ENCODE measurements at regions not wholly inside any gene's neighbourhood (a gene's known extent, or its start where the extent isn't known, plus 50 kb on each side); places are given as distances from the start of the nearest gene placed in this dataset.

DNA sequence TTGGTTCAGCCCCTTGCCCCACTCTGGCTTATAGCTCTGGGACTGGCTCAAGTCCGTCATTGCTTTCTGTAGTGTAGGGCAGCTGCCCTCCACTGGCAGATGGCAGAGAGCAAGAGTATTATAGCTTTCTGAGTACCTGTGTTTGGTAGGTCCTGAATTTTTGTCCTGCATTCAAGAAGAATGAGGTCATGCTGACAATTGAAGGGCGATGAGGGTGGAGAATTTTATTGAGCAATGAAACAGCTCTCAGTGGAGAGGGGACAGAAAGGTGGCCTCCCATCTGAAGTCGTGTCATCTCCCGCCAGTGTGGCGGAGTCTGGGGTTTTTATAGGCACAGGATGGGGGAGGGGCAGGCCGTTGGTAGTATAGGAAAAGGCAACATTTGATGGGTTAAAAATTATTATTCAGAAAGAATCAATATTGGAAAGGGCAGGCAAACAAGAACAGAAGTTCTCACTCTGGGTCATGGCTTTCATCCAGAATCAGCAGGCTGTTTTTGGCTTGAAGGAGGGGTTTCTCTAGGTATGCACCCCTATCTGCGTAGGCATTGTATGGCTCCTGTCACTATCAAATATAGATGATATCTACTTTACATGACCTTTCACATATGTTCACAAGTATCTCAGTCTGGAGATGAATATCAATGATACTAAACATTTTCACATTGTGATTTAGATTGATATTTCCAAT, 1239.7 kb upstream of the ALCAM start:
- DNase-seq (ENCODE audit: low spot score) = no peak
- no peaks in the 10 kb centered on the region for H3K4me1 Mint-ChIP-seq (ENCODE audit: low read depth)
- H3K9me3 Mint-ChIP-seq (ENCODE audit: low read depth) = peaks cover 19% of the 10 kb centered on the region
- H3K27ac Mint-ChIP-seq (ENCODE audit: unreplicated experiment) = no peak overlapping the region
- TF ChIP-seq, protein P1, sequence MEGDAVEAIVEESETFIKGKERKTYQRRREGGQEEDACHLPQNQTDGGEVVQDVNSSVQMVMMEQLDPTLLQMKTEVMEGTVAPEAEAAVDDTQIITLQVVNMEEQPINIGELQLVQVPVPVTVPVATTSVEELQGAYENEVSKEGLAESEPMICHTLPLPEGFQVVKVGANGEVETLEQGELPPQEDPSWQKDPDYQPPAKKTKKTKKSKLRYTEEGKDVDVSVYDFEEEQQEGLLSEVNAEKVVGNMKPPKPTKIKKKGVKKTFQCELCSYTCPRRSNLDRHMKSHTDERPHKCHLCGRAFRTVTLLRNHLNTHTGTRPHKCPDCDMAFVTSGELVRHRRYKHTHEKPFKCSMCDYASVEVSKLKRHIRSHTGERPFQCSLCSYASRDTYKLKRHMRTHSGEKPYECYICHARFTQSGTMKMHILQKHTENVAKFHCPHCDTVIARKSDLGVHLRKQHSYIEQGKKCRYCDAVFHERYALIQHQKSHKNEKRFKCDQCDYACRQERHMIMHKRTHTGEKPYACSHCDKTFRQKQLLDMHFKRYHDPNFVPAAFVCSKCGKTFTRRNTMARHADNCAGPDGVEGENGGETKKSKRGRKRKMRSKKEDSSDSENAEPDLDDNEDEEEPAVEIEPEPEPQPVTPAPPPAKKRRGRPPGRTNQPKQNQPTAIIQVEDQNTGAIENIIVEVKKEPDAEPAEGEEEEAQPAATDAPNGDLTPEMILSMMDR (IDR thresholded peaks at IDR 0.05) = no peak
- H3K4me3 Mint-ChIP-seq (ENCODE audit: unreplicated experiment) = no peak overlapping the region
- peaks cover 4% of the 10 kb centered on the region for H3K36me3 Mint-ChIP-seq (ENCODE audit: low read depth)
- H3K27me3 Mint-ChIP-seq (ENCODE audit: low read depth) = no peaks in the 10 kb centered on the region

DNA sequence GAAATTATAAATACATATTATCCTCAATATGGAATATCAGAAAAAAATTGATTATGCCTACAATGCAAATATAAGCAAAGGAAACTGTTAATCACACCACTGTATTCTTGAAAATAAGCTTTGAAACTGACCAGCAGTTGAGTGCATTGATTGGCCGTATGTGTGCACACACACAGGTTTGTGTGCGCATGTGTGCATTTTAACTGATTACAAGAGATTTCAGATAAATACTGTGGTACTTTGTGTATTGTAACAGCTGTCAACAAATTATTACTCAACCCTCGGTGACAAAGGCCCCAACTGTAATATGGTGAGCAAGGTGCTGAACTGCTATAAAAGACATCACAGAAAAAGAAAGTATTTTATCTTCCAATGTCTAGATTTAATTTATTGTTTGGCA, 1238.9 kb upstream of the ALCAM start:
- Mint-ChIP-seq H3K27me3 (ENCODE audit: low read depth) (no peaks in the 10 kb centered on the region), H3K27ac (ENCODE audit: unreplicated experiment) (no peak overlapping the region), H3K36me3 (ENCODE audit: low read depth) (peaks cover 4% of the 10 kb centered on the region), H3K4me1 (ENCODE audit: low read depth) (peaks cover 4% of the 10 kb centered on the region), H3K4me3 (ENCODE audit: unreplicated experiment) (no peak overlapping the region), H3K9me3 (ENCODE audit: low read depth) (peaks cover 19% of the 10 kb centered on the region)
- DNase-seq (ENCODE audit: low spot score) = no peak
- TF ChIP-seq, protein P1 (IDR thresholded peaks at IDR 0.05) = no peak

DNA sequence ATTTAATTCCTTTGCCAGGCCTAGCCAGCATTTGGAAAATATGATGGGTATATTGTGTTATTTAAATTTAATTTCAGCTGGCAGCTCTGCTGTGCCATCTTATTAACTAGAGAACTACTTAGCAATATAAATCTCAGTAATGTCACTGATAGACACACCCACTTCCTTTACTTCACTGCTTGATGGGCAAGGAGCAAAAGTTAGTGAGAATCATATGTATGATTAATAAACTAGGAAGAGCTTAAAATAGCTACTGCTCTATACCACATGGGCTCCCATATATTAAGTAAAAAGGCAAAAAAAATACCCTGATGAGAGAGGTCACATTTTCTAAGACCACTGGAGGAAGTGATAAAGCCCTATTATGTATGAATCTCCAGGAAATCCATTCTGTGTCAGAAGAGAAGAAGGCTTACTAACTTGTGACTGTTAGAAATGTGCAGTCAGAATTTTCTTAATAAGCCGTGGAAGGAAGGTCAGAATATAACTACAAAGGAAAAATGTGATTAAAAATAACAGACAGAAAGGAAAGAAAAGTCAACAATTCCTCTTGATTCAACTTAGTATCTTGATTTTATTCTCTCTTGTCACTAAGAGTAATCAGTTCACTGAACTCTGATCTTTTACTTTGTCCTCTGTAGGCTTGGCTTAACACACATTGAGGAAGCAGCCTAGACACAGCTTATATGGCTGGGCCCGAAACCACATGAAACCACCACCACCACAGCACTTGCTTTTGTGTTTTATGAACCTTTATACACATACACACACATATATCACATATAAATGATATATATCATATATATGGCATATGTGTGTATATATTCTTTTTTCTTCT, 1233.9 kb upstream of the ALCAM start:
- H3K27me3 Mint-ChIP-seq (ENCODE audit: low read depth) = no peaks in the 10 kb centered on the region
- no peak overlapping the region for H3K4me3 Mint-ChIP-seq (ENCODE audit: unreplicated experiment)
- TF ChIP-seq, protein P1 (IDR thresholded peaks at IDR 0.05) = no peak
- no peak for DNase-seq (ENCODE audit: low spot score)
- H3K4me1 Mint-ChIP-seq (ENCODE audit: low read depth) = peaks cover 12% of the 10 kb centered on the region
- peaks cover 4% of the 10 kb centered on the region for H3K36me3 Mint-ChIP-seq (ENCODE audit: low read depth)
- H3K9me3 Mint-ChIP-seq (ENCODE audit: low read depth) = peaks cover 19% of the 10 kb centered on the region
- H3K27ac Mint-ChIP-seq (ENCODE audit: unreplicated experiment) = no peak overlapping the region

DNA sequence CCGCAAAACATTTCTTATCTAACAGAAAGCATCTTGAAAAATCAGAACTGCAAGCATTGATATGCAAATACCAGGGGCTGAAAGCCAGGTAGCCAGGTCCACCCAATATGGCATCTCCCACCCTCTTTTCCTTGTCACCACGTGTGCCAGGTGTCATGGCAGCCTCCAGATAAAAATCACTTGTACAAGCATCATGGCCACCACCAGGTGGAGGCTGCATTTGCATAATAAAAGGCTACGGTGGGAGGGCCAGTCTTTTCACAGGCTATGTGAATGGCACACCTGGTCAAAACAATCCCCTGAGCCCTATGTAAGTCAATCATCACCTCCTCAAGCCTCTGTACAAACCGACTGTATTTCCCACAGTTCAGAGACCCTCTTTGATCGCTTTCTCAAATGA, 1233.1 kb upstream of the ALCAM start:
- Mint-ChIP-seq H3K36me3 (ENCODE audit: low read depth) (peaks cover 4% of the 10 kb centered on the region), H3K4me1 (ENCODE audit: low read depth) (peaks cover 12% of the 10 kb centered on the region), H3K4me3 (ENCODE audit: unreplicated experiment) (no peak overlapping the region), H3K27ac (ENCODE audit: unreplicated experiment) (no peak overlapping the region), H3K9me3 (ENCODE audit: low read depth) (peaks cover 16% of the 10 kb centered on the region), H3K27me3 (ENCODE audit: low read depth) (no peaks in the 10 kb centered on the region)
- DNase-seq (ENCODE audit: low spot score) = no peak
- TF ChIP-seq, protein P1 (IDR thresholded peaks at IDR 0.05) = peak; percentile 18

DNA sequence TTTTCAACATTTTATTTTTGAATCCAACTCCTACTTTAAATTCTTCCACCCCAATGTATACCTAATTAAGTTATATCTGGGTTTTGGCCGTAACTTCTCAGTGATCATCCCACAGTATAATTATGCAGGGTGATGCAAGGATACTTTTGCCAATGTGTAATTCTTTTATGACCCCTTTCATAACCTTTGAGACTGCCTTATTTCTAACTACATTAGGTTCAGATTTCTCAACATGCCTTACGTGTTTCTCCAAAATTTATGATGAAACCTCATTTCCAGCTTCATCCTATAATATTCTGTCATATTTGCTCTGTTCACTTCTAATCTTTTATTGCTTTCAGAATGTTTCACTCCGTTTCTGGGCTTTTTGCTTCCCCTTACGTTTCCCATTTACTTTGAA, 1229.6 kb upstream of the ALCAM start:
- H3K27me3 Mint-ChIP-seq (ENCODE audit: low read depth) = no peaks in the 10 kb centered on the region
- H3K4me1 Mint-ChIP-seq (ENCODE audit: low read depth) = peaks cover 12% of the 10 kb centered on the region
- H3K36me3 Mint-ChIP-seq (ENCODE audit: low read depth) = no peaks in the 10 kb centered on the region
- TF ChIP-seq, protein P1 (IDR thresholded peaks at IDR 0.05) = no peak
- no peak overlapping the region for H3K4me3 Mint-ChIP-seq (ENCODE audit: unreplicated experiment)
- H3K27ac Mint-ChIP-seq (ENCODE audit: unreplicated experiment) = no peak overlapping the region
- H3K9me3 Mint-ChIP-seq (ENCODE audit: low read depth) = no peaks in the 10 kb centered on the region
- no peak for DNase-seq (ENCODE audit: low spot score)
